ENCODE measurements at regions not wholly inside any gene's neighbourhood (a gene's known extent, or its start where the extent isn't known, plus 50 kb on each side); places are given as distances from the start of the nearest gene placed in this dataset.

DNA sequence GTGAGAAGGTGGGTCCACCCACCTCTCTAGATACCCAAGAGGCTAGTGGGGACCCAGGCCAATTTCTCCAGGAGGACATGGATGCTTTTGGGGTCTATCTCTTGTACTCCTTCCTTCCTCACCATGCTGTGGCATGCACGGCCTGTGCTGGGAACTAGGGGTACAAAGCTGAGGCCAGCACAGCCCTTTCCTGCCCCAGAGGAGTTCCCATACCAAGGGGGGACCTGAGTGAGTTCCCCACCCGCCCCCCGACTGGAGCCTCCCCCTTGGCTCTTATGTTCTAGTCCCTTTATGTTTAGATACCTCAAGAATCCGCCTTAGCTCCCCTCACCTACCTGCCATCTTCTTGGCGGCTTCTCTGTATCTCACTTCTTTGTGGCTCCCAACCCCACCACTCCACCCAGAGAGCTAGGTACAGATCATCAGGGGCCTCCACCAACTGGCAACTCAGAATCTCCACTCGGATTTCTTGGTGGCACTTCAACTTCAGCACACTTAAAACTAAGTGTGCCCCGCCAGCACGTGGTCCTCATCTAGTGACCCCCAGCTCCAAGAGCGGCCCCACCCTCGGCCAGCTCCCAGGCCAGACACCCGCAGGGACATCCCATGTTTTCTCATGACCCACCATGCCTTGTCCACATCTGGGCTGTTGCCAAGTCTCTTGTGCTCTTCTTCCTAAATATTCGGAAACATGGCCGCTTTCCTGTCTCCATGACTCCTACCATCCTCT is 115.2 kb upstream of the RTL1 start:
- Histone ChIP-seq H3K27ac (ENCODE audit: low read depth in 1 of 2, low read length in 1 of 2) (no peak overlapping the region), H3K4me1 (ENCODE audit: control insufficient read depth in 5 of 5, insufficient read depth in 5 of 5, low read length in 5 of 5) (peaks cover 0 to 5% (median 0%) of the 10 kb centered on the region in 5 donors), H3K9ac (ENCODE audit: insufficient read depth in 1 of 2, low read length in 2 of 2) (no peak overlapping the region), H3K36me3 (ENCODE audit: control insufficient read depth in 4 of 4, insufficient read depth in 4 of 4, low read length in 4 of 4) (peaks cover 0 to 6% (median 0%) of the 10 kb centered on the region in 4 donors), H3K9me3 (ENCODE audit: control insufficient read depth in 4 of 4, insufficient read depth in 3 of 4, low read length in 3 of 4) (peaks cover 0 to 7% (median 0%) of the 10 kb centered on the region in 4 donors), H3K4me3 (no peak overlapping the region), H3K27me3 (ENCODE audit: control insufficient read depth in 3 of 3, insufficient read depth in 3 of 3, low read length in 2 of 3) (peaks cover 0 to under 1% (median 0%) of the 10 kb centered on the region in 3 donors)
- no peak for DNase-seq
- TF ChIP-seq, protein P1, sequence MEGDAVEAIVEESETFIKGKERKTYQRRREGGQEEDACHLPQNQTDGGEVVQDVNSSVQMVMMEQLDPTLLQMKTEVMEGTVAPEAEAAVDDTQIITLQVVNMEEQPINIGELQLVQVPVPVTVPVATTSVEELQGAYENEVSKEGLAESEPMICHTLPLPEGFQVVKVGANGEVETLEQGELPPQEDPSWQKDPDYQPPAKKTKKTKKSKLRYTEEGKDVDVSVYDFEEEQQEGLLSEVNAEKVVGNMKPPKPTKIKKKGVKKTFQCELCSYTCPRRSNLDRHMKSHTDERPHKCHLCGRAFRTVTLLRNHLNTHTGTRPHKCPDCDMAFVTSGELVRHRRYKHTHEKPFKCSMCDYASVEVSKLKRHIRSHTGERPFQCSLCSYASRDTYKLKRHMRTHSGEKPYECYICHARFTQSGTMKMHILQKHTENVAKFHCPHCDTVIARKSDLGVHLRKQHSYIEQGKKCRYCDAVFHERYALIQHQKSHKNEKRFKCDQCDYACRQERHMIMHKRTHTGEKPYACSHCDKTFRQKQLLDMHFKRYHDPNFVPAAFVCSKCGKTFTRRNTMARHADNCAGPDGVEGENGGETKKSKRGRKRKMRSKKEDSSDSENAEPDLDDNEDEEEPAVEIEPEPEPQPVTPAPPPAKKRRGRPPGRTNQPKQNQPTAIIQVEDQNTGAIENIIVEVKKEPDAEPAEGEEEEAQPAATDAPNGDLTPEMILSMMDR (IDR thresholded peaks at IDR 0.05; ENCODE audit: control extremely low read depth, extremely low read depth): no peak
- ATAC-seq (ENCODE audit: insufficient read depth, low FRiP score): no peak
- 94 to 95% methylated on average over 13 of the region's 13 CpGs for WGBS, 2 donors

DNA sequence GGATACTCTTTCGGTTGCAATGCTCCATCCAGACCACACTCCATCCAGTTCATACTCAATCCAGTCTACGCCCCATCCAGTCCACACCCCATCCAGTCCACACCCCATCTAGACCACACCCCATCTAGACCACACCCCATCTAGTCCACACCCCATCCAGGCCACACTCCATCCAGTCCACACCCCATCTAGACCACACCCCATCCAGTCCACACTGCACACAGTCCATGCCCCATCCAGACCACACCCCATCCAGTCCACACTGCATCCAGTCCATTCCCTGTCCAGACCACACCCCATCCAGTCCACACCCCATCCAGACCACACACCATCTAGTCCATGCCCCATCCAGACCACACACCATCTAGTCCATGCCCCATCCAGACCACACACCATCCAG is 116.0 kb upstream of the RTL1 start:
- no peak overlapping the region for H3K27ac ChIP-seq (ENCODE audit: low read depth in 1 of 2, low read length in 1 of 2)
- H3K36me3 ChIP-seq (ENCODE audit: control insufficient read depth in 4 of 4, insufficient read depth in 4 of 4, low read length in 4 of 4): peaks cover 0 to 9% (median 0%) of the 10 kb centered on the region in 4 donors
- WGBS, 2 donors: 94 to 95% methylated on average over 2 of the region's 2 CpGs
- TF ChIP-seq, protein P1 (IDR thresholded peaks at IDR 0.05; ENCODE audit: control extremely low read depth, extremely low read depth): no peak
- H3K4me3 ChIP-seq: no peak overlapping the region
- H3K9me3 ChIP-seq (ENCODE audit: control insufficient read depth in 4 of 4, insufficient read depth in 3 of 4, low read length in 3 of 4): peaks cover 0 to 8% (median 0%) of the 10 kb centered on the region in 4 donors
- DNase-seq (no peak), ATAC-seq (ENCODE audit: insufficient read depth, low FRiP score) (no peak)
- H3K27me3 ChIP-seq (ENCODE audit: control insufficient read depth in 3 of 3, insufficient read depth in 3 of 3, low read length in 2 of 3): peaks cover 0 to 3% (median 0%) of the 10 kb centered on the region in 3 donors
- H3K9ac ChIP-seq (ENCODE audit: insufficient read depth in 1 of 2, low read length in 2 of 2): no peak overlapping the region
- peaks cover 0 to 5% (median 0%) of the 10 kb centered on the region in 5 donors for H3K4me1 ChIP-seq (ENCODE audit: control insufficient read depth in 5 of 5, insufficient read depth in 5 of 5, low read length in 5 of 5)

DNA sequence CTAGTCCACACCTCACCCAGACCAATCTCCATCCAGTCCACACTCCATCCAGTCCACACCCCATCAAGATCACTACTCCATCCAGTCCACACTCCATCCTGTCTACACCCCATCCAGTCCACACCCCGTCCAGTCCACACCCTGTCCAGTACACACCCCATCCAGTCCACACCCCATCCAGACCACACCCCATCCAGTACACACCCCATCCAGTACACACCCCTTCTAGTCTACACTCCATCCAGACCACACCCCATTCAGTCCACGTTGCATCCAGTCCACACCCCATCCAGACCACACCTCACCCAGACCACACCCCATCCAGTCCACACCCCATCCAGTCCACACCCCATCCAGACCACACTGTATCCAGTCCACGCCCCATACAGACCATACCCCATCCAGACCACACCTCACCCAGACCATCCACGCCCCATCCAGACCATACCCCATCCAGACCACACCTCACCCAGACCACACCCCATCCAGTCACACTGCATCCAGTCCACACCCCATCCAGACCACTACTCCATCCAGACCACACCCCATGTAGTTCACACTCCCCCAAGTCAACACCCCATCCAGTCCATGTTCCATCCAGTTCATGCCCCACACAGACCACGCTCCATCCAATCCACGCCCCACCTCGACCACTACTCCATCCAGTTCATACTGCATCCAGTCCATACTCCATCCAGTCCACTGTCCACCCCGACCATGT is 116.6 kb upstream of the RTL1 start:
- no peak for DNase-seq
- 91% methylated on average over 8 of the region's 8 CpGs for WGBS, 2 donors
- peaks cover 0 to 11% (median 1%) of the 10 kb centered on the region in 4 donors for H3K36me3 ChIP-seq (ENCODE audit: control insufficient read depth in 4 of 4, insufficient read depth in 4 of 4, low read length in 4 of 4)
- no peak for ATAC-seq (ENCODE audit: insufficient read depth, low FRiP score)
- TF ChIP-seq, protein P1 (IDR thresholded peaks at IDR 0.05; ENCODE audit: control extremely low read depth, extremely low read depth): no peak
- peaks cover 0 to 5% (median 0%) of the 10 kb centered on the region in 5 donors for H3K4me1 ChIP-seq (ENCODE audit: control insufficient read depth in 5 of 5, insufficient read depth in 5 of 5, low read length in 5 of 5)
- no peak overlapping the region for H3K27ac ChIP-seq (ENCODE audit: low read depth in 1 of 2, low read length in 1 of 2)
- no peak overlapping the region for H3K9ac ChIP-seq (ENCODE audit: insufficient read depth in 1 of 2, low read length in 2 of 2)
- no peak overlapping the region for H3K4me3 ChIP-seq
- peaks cover 0 to 3% (median 0%) of the 10 kb centered on the region in 3 donors for H3K27me3 ChIP-seq (ENCODE audit: control insufficient read depth in 3 of 3, insufficient read depth in 3 of 3, low read length in 2 of 3)
- H3K9me3 ChIP-seq (ENCODE audit: control insufficient read depth in 4 of 4, insufficient read depth in 3 of 4, low read length in 3 of 4): peaks cover 0 to 8% (median 0%) of the 10 kb centered on the region in 4 donors
